GM06990 (cell line): ENCODE measurements at regions not wholly inside any gene's neighbourhood (a gene's known extent, or its start where the extent isn't known, plus 50 kb on each side); places are given as distances from the start of the nearest gene placed in this dataset.

Experiments
- DNase-seq: peaks from one replicate; pipeline ENCODE4 v3.0.0-alpha.2; 2011; ENCODE audit not compliant: insufficient read length; ENCODE audit errors: extremely low read depth
- H3K27me3 ChIP-seq: replicated peaks from 2 replicates; pipeline ENCODE4 v1.6.0; 2011; ENCODE audit warnings: low read length; ENCODE audit not compliant: control insufficient read depth, insufficient read depth
- H3K36me3 ChIP-seq: 2 replicates; pipeline ENCODE4 v1.5.1; 2011; ENCODE audit warnings: low read length; ENCODE audit not compliant: control insufficient read depth, insufficient read depth
- H3K4me3 ChIP-seq: replicated peaks from 2 replicates; pipeline ENCODE4 v1.5.1; 2011; ENCODE audit warnings: low read depth, mild to moderate bottlenecking, control low read depth, low read length
- CTCF ChIP-seq: IDR thresholded peaks from 2 replicates; pipeline ENCODE4 v1.5.1; 2011; ENCODE audit warnings: low read length, control low read depth, mild to moderate bottlenecking, inconsistent platforms; ENCODE audit not compliant: insufficient read depth, poor library complexity, severe bottlenecking

DNA sequence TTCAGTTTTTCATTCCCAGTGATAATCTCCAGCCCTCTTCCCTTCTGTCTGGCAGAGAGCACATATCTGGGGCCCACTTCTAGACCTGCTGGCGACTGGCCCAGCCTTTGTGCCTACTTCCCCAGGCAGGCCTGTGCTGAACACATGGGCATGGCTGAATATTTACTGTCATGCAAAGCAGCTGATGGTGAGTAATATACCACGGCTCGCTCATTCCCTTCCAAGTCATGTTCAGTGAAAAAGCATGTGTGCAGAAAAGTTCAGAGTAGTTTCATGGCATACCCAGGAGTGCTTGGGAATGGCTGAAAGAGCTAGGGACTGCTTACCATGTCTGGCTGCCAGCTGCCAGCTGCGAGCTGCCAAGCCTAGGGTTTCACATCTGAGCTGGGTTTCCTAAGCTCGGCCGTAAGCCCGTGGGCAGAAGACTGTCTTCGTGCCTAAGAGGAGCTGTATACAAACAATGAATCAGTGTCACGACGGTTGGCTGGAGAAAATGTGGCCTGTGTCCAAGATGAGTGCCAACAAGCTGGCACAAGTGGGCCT is 179.9 kb upstream of the PELI2 start:
- H3K36me3 ChIP-seq = no peaks in the 10 kb centered on the region
- H3K4me3 ChIP-seq = no peak overlapping the region
- no peaks in the 10 kb centered on the region for H3K27me3 ChIP-seq
- no peak for DNase-seq
- TF ChIP-seq CTCF = no peak

GRCh38 chr14:55942076-55942654 is 176.0 kb upstream of the PELI2 start:
- Histone ChIP-seq H3K4me3 (no peak overlapping the region), H3K27me3 (no peaks in the 10 kb centered on the region), H3K36me3 (no peaks in the 10 kb centered on the region)
- DNase-seq = no peak
- TF ChIP-seq CTCF = no peak

DNA sequence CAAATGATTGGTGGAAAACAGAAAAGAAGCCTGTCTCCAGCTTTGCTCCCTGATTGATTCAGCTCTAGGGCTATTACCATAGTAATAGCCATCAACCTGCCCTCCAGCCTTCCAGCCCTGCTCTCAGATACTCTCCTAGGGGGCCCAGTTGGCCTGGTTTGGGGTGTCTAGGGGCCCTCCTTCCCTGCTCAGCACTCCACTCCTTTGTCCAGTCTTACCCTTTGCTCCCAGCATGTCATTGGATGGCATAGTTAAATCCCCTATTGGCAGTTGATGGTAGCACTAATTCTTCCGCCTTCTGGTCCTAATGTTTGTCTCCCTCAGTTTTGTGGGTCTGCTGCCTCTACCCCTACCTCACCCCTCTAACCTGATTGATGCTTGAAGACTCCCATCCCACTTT is 175.4 kb upstream of the PELI2 start:
- H3K36me3 ChIP-seq = no peaks in the 10 kb centered on the region
- DNase-seq = no peak
- H3K27me3 ChIP-seq = no peaks in the 10 kb centered on the region
- no peak overlapping the region for H3K4me3 ChIP-seq
- no peak for TF ChIP-seq CTCF

- no peak for TF ChIP-seq CTCF
- Histone ChIP-seq H3K36me3 (no peaks in the 10 kb centered on the region), H3K27me3 (no peaks in the 10 kb centered on the region), H3K4me3 (no peak overlapping the region)
- DNase-seq = no peak
Measured at GRCh38 chr14:55944757-55945156, 173.5 kb upstream of the PELI2 start.

DNA sequence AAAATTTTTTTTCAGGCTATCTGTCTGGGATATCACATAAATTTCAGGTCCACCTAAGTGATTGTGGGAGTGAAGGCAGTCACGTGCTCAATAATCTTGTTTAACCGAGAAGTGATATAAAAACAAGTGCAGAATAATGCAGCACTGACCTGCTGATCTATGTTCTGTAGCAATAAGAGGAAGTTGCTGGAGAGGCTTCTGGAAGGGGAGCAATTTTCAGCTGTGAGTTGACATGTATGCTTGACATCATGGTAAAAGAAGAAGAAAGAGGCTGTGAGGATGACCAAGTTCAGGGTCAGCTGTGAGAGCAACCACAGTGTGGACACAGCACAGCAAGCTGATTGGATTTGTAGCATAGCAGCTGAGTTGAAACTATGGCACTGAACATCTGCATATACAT is 172.0 kb upstream of the PELI2 start:
- H3K36me3 ChIP-seq = no peaks in the 10 kb centered on the region
- H3K27me3 ChIP-seq = no peaks in the 10 kb centered on the region
- no peak for TF ChIP-seq CTCF
- H3K4me3 ChIP-seq = no peak overlapping the region
- no peak for DNase-seq

- no peaks in the 10 kb centered on the region for H3K27me3 ChIP-seq
- H3K36me3 ChIP-seq = no peaks in the 10 kb centered on the region
- DNase-seq = no peak
- TF ChIP-seq CTCF = no peak
- no peak overlapping the region for H3K4me3 ChIP-seq
Measured at GRCh38 chr14:55948399-55948798, 169.8 kb upstream of the PELI2 start.
